GM19463 (cell line): ENCODE measurements at regions not wholly inside any gene's neighbourhood (a gene's known extent, or its start where the extent isn't known, plus 50 kb on each side); places are given as distances from the start of the nearest gene placed in this dataset.
"Not testable (repeated sequence)": the region's sequence is repeated elsewhere in the genome, so short reads cannot be mapped to it uniquely, and the experiment has no call there.

ENCODE experiments used
- ATAC-seq: cut with Tn5 transposase; IDR thresholded peaks from one replicate; pipeline ENCODE4 v1.9.1; 2021; ENCODE audit warnings: mild to moderate bottlenecking, moderate library complexity; ENCODE audit not compliant: unreplicated experiment

DNA sequence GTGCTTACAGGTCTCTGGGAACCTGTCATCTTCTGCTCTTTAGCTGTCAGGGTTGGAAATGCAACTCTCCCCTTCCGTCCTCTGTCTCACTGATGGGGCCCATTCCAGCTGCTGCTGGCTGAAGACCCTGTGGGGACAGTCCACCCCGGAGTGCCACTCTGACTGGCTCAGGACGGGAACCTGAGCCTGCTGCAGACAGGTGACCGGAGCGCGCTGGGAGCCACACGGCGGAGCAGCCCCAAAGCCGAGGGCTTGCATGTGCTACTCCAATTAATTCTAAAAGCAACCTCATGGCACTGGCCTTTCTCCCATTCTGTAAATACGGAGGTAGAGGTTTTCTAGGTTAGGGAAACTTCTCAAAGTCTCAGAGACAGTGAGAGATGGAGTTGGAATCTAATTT lies 223.5 kb upstream of the PITRM1 start:
- no peak for ATAC-seq

DNA sequence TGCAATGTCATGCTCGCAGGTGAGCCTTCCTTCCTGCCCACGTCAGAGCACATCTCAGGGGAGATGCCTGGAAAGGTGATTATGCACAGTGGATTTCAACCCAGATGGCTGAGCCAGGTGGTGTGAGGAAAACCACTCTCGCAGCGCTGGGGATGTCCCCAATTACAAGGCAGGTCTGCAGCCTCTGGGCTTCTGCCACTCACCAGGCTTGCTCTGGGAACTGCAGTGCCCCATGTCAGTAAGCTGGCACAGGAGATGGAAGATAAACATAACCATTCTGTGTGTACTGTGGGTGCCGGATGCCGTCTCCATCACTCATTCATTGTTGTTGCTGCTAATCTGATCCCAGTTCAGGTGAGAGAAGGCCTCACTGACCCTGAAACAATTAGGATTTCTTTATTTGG lies 222.9 kb upstream of the PITRM1 start:
- no peak for ATAC-seq

DNA sequence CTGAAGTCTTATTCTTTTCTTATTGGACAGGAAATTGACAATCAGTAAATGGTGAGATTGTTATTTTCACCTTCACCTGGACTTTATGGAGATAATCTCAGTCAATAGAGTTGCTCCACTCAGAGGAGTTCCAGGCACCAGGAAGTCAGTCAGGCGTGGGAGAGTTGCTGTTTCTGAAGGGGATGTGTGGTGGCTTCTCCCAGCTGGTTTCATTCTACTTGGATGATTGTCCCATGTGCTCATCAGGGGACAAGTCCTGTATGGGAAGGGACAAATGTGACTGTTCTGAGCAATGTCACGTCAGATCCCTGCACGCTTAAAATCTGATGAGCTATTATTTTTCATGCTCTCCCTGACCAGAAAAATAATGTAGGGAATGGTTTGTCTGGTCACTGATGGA lies 222.5 kb upstream of the PITRM1 start:
- no peak for ATAC-seq

DNA sequence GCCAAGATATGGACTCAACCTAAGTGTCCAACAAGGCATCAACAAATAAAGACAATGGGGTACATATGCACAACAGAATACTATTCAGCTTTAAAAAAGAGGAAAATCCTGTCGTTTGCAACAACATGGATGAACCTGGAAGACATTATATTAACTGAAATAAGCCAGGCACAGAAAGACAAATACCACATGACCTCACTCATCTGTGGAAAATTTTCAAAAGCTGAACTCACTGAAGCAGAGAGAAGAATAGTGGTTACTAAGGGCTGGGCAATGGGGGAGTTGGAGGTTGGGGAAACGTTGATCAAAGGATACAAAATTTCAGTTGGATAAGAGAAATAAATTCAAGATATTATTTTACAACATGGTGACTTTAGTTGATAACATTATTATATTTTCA lies 221.4 kb upstream of the PITRM1 start:
- no peak for ATAC-seq

DNA sequence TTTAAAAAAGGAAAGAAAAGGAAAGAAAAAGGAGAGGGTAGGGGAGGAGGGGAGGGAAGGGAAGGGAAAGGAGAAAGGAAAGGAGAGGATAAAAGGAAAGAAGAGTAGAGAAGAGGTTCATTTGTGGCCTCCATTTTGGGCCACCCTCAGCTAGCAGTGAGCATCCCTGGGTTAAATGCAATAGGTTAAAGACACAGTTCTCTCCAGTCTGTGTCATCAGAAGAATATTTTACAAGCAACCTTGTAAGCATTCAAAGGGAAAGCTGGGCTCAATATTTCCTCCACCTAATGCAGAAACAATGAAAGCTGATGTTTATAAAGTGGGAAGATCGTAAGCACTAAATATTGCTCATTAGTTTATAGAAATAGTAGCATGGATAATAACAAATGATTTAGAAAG lies 219.1 kb upstream of the PITRM1 start:
- ATAC-seq, result no peak

DNA sequence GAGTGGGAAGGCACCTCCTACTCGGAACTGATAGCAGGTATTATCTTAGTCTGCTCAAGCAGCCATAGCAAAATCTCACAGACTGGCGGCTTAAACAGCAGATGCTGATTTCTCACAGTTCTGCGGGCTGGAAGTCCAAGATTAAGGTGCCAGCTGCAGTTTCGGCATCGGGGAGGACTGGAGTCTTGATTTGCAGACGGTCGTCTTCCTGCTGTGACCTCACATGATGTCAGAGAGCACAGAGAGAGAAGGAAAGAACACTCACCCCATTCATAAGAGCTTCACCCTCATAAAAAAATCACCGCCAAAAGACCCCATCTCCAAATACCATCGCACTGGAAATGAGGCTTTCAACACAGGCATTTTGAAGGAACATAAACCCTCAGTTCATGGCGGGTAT lies 216.5 kb upstream of the PITRM1 start:
- no peak for ATAC-seq

DNA sequence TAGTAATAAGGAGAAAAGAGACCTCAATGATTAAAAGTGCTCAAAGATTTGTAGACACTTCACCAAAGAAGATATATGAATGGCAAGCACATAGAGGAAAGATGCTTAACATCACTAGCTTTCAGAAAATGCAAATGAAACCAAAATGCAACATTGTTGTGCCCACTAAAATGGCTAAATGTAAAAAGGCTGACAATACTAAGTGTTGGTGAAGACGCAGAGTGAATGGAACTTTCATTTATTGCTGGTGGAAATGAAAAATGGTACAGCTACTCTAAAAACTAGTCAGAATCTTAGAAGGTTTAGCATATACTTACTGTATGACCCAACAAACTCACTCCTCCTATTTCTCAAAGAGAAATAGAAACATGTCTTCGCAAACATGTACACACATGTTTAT lies 212.9 kb upstream of the PITRM1 start:
- no peak for ATAC-seq

DNA sequence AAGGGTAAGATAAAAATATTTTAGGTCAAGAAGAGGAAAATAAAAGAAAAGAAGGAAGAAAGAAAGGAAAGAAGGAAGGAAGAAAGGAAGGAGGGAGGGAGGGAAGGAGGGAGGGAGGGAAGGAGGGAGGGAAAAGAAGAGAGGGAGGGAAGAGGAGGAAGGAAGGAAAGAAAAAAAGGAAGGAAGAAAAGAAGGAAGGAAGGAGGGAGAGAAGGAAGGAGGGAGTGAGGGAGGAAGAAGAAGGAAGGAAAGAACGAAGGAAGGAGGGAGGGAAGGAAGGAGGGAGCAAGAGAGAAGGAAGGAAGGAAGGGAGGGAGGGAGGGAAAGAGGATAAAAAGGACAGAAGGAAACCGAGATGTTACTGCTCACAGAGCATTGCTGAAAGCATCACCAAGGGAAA lies 209.5 kb upstream of the PITRM1 start:
- no peak for ATAC-seq

DNA sequence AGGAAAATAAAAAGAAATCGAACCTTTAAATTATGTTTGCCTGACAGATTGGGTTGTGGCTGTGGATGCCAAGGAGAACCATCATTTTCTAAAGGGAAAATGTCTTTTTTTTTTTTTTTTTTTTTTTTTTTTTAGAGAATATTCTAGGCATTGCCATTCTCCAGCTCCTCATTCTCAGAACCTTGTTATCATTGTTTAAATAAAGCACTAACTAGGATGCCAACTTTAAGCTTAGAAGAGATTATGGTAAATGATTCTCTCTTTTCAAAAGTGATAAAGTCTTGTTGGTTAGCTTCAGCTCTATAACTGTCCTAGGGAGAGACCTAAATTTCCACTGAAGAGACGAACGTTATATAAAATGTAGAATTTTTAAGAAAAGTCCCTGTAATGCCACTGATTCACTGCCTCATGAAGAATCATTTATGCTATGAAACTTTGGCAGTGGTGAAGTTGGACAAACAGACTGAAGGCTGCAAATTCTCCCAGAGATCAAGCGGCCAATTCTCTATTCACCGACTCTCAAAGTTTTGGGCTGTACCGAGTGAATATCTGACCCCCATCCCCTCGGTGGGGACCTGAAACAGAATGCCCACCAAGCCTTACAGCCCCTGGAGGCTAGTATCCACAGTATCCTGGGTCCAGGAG lies 207.9 kb upstream of the PITRM1 start:
- no peak for ATAC-seq

DNA sequence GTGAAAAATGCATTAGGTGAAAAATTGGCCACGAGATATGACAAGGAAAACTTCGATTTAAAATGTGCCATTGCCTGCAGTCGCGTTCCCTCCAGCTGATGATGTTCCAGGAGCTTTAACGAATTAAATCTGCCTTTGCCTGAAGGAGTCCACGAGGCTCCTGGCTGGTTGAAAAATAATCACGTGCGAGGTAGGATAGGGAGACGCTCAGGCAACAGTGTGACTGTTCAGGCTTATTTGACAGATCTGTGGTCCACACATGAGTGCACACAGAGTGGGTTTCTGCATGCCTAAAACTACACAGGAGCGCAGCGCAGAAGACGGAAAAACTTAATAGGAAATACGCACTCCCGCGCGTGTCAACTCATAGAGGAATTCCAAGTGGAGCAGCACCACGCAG lies 204.0 kb upstream of the PITRM1 start:
- no peak for ATAC-seq

DNA sequence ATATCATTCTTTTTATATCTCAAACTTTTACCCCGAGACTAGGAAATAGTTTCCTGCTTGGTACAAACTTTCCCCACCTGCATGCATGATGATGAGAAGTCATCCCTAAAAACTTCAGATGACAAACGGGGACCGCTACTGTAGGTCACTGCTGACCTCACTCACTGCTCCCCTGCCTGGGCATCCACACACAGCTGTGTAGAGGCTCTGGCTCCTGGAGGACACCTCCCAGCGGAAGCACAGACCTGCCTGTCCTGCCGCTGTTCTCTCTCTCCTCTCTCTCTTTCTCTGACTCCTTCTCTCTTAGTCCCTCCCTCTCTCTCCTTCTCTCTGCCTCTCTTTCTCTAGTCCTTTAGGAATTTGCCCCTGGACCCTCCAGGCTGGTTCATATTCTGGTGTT lies 202.9 kb upstream of the PITRM1 start:
- ATAC-seq, result no peak

DNA sequence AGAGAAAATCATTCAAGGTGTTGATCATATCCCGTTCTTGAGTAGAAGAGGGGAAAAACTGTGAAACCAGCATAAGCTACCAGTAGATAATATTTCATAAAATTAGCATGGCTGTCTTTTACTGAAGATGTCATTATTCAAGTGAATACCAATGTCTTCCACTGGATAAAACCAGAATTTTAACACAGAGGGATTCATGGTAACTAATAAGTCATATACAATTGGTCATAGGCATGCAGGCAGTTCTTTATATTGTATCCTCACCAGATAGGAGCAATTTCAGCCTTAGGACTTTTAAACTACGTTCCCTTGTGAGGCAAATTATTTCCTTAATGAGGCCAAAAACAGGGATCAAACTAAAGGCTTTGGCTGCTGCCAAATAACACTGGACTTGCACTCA lies 202.3 kb upstream of the PITRM1 start:
- no peak for ATAC-seq

DNA sequence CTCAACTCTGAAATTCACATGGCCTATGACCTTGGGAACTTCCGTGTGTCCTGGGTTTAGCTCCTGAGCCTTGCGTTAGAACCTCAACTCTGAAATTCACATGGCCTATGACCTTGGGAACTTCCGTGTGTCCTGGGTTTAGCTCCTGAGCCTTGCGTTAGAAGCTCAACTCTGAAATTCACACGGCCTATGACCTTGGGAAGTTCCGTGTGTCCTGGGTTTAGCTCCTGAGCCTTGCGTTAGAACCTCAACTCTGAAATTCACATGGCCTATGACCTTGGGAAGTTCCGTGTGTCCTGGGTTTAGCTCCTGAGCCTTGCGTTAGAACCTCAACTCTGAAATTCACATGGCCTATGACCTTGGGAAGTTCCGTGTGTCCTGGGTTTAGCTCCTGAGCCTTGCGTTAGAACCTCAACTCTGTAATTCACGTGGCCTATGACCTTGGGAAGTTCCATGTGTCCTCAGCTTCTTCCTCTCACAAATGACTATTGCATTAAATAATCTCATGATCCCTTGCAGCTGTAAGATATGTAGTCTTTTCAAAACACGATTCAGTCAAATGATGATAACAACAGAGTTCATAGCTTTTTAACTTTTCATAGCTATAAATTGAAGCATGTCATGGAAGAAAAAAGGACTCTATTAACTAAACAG lies 200.9 kb upstream of the PITRM1 start:
- not testable (repeated sequence) for ATAC-seq

DNA sequence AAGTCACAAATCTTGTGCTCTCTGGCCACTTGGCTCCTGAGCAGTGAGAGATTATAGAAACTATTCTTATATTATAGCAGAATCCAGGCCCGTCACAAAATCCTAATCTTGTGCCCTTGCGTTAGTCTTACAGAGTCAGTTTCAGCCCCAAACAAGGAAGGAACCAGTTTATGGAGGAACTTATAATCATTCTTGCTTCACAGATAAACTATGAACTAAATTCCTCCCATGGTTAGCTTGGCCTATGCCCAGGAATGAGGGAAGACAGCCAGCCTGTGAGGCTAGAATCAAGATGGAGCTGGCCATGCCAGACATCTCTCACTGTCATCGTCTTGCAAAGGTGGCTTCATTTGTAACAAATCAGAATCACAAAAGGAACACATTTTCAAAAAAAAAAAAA lies 199.7 kb upstream of the PITRM1 start:
- ATAC-seq, result no peak

DNA sequence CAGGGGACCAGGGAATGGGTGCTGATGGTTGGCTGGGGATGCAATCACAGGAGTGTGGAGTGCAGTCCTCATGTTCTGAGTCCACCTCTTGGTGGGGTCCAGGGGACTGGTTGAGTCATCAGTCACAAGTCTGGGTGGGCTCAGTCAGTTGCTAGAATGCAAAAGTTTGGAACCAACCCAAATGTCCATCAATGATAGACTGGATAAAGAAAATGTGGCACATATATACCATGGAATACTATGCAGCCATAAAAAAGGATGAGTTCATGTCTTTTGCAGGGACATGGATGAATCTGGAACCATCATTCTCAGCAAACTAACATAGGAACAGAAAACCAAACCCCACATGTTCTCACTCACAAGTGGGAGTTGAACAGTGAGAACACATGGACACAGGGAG lies 199.0 kb upstream of the PITRM1 start:
- not testable (repeated sequence) for ATAC-seq

DNA sequence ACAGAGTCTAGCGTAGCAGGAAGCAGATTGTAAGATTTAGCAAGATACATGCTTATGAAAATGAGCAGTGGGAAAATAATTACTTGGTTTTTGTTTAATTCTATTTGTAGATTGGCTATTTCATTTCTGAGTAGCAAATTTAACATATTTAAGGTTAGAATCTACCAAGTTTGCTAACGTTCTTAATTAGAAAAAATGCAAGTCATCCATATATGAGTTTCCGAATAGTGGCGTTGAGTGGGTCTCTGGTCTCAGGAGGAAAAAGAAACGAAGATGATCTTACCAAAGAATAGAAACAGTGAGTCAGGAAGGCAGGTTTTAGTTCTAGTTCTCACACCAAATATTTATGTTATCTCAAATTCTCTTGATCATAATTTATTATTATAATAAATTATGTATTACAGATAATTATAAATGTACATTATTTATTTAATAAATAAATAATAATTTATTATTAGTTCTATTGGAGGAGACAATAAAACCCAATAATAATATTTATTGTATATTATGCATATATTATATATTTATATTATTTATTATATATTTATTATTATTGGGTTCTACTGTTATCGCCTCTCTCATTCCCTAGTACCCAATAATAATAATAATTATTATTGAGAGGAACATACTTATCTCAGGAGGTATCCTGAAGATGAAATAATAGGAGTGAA lies 194.3 kb upstream of the PITRM1 start:
- ATAC-seq, result no peak

DNA sequence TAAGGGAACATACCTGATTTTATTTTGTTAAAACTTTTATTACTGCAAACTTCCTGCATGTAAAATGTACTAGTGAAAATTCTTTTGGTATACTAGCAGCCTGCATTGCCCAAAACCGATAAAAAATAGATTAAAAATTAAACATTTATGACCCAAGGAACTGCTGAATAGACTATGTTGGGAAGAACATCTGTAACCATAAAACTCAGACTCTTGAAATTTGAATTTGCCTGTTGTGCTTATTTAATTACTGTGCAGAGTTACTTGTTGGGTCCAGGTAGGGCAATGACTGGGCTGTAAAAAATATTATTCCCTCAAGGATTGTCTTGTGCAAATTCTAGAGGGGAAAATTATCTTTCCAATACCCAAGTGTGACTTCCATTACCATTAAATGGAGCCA lies 193.5 kb upstream of the PITRM1 start:
- ATAC-seq, result no peak

DNA sequence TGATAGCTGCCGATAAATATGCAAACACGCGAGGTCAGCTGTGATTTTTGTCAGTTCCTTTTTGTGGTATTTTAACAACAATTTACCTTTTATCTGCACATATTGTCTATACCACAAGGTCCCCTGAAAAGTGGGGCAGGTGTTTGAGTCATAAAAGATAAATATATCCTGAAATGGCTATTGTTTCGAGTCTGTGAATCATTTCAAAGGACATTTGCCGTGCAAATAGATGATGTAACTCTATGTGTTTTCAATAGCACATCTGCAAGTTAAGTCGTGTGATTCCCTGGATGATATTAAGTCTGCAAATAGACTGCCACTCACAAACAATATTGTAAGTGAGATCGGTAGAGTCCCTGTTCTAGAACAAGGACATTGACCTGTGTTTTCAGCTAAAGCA lies 193.0 kb upstream of the PITRM1 start:
- ATAC-seq, result no peak

DNA sequence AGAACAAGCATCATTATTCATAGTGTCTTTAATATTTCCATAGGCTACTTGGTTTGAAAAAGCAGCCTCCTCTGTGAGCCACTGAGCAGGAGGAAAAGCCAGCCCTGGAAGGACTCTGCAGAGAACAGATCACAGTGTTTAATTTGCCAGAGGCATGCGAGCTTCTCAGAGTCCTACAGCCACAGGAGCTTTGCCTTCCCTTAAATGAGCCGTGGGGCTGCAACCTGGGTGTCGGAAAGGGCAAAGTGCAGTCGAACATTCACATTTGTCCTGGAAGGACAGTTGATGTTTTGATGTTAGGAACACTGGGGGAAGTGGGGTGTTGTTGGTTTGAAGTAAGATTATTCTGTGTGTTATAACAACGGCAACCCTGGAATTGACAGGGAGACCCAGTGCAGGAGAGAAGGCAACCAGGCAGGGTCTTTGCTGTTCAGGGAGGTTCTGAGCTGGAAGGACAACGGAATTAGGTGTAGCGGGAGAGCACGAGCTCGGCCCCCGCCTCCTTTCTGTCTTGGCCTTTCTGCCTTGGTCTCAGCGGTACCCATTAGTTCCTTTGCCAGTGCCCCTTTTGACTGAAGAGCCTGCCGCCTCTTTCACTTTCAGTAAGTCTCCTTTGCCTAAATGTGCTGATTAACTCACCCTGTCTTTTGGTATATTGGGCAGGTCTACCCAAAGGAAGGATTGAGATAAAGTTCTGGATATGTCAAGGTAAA lies 192.3 kb upstream of the PITRM1 start:
- no peak for ATAC-seq

DNA sequence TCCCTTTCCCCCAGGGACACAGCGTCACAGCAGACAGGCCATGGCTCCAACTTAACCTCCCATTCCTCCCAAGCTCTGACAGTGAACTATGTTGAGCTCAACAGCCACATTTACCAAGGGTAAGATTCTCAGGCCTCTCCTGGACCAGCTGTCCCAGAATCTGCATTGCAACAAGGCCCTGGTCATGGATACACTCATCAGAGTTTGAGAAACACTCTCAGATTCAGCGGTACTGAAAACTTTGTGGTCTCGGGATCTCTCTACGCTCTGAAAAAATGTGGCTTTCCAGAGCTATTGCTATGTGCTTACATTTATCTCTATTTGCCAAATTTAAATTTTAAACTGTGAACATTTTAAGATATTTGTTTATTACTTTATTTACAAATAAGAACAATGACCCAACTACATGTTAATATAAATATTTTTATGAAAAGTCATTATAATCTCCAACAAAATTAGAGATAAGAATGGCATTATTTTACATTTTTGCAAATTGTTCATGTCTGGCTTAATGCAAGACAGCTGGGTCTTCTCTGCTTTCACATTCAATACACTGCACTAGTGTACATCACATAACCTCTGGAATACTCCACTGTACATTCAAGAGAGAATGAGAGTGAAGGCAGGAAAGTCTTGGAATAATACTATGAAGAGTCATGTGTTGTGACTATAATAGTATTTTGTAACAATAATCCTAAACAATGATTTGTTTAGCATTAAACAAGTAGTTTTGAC lies 190.9 kb upstream of the PITRM1 start:
- ATAC-seq, result no peak

DNA sequence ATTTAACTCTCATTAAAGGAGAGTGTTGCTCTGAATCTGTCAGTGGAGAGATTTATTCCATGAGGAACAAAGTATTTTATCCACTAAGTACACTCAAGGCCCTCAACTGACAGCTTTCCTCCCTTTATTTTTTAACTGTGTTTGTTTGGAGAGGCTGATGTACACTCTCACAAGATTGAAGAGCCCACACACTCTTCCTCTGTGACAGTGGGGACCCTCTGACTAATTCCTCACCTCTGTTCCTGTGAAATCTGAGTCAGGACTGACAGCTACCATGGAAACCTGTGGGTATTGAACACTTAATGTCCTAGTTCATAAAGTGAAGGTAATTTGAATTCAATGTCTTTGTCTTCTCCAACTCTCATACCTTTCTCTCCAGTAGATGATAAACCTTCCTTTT lies 189.8 kb upstream of the PITRM1 start:
- ATAC-seq, result no peak
